ENCODE measurements at regions not wholly inside any gene's neighbourhood (a gene's known extent, or its start where the extent isn't known, plus 50 kb on each side); places are given as distances from the start of the nearest gene placed in this dataset.

DNA sequence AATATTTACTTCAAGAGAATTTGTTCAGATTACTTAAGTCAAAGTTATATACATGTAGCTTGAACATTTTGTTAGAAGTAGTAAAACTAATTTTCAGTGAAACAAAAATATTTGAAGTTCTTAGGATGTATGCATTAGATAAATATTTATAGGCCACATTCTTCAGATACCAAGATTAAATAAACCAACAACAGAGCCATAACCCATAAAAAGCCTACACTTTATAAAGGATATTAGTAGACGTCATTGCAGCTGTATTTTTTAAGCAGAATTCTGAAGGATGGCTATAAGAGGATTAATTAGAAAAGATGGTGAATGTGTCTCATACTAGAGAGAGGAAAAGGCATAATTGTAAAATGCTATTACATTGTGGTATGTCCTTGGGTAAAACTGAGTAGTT is 449.7 kb upstream of the ALCAM start:
- TF ChIP-seq FOXK2 (IDR thresholded peaks at IDR 0.05) (no peak), SP1 (IDR thresholded peaks at IDR 0.05) (no peak), FOXM1 (IDR thresholded peaks at IDR 0.05; ENCODE audit: borderline replicate concordance) (no peak), ELF4 (IDR thresholded peaks at IDR 0.05) (no peak), SUZ12 (IDR thresholded peaks at IDR 0.05) (no peak), L3MBTL2 (conservative IDR thresholded peaks at IDR 0.05) (no peak), ARNT (IDR thresholded peaks at IDR 0.05) (no peak), LEF1 (IDR thresholded peaks at IDR 0.05; ENCODE audit: borderline replicate concordance) (no peak), NFRKB (IDR thresholded peaks at IDR 0.05) (no peak), ZNF384 (IDR thresholded peaks at IDR 0.05) (no peak), FOXA1 (IDR thresholded peaks at IDR 0.05) (no peak), HDGF (IDR thresholded peaks at IDR 0.05; ENCODE audit: borderline replicate concordance) (no peak), CTBP1 (IDR thresholded peaks at IDR 0.05; ENCODE audit: borderline replicate concordance) (no peak)

Data from HEK293T (cell line).